H1 (cell line): ENCODE measurements at regions not wholly inside any gene's neighbourhood (a gene's known extent, or its start where the extent isn't known, plus 50 kb on each side); places are given as distances from the start of the nearest gene placed in this dataset.

Experiments used
- FOSL1 ChIP-seq: IDR thresholded peaks from 2 replicates; pipeline ENCODE4 v1.6.1; 2011; ENCODE audit warnings: mild to moderate bottlenecking, low read depth, low read length, moderate library complexity; ENCODE audit not compliant: insufficient read depth
- GABPA ChIP-seq: IDR thresholded peaks from 2 replicates; pipeline ENCODE4 v1.6.1; 2011; ENCODE audit warnings: mild to moderate bottlenecking, low read length, moderate library complexity, borderline replicate concordance; ENCODE audit not compliant: insufficient read depth
- TCF12 ChIP-seq: IDR thresholded peaks from 2 replicates; pipeline ENCODE4 v1.6.1; 2011; ENCODE audit warnings: low read depth, mild to moderate bottlenecking, low read length

DNA sequence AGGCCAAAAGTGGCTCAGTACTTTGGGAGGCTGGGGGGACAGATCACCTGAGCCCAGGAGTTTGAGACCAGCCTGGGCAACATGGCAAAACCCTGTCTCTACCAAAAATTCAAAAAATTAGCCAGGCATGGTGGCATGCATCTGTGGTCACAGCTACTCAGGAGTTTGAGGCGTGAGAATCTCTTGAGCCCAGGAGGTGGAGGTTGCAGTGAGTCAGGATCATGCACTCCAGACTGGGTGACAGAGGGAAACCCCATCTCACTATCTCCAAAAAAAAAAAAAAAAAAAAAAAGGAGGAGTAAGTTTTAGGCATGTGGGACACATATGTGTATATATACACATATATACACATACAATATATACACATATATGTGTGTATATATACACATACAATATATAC is 165.3 kb upstream of the DPYD start (continued):
- no peak for TF ChIP-seq GABPA
- no peak for TF ChIP-seq TCF12
- no peak for TF ChIP-seq FOSL1
